OCI-LY3 (cell line): ENCODE measurements at regions not wholly inside any gene's neighbourhood (a gene's known extent, or its start where the extent isn't known, plus 50 kb on each side); places are given as distances from the start of the nearest gene placed in this dataset.

ENCODE experiments used
- EZH2phosphoT487 ChIP-seq: fragments of 200-600 bp; shearing (Covaris generic); IDR thresholded peaks from 2 replicates; pipeline ENCODE4 v1.6.1; 2018; ENCODE audit warnings: antibody characterized with exemption, mixed run types, low read depth
- TF ChIP-seq, protein P1 (sequence below): fragments of 200-600, 300-600 bp; sonication (generic); IDR thresholded peaks from 2 replicates; pipeline ENCODE4 v1.5.1; 2014; ENCODE audit warnings: antibody characterized with exemption, low read length, low read depth

- TF ChIP-seq, protein P1, sequence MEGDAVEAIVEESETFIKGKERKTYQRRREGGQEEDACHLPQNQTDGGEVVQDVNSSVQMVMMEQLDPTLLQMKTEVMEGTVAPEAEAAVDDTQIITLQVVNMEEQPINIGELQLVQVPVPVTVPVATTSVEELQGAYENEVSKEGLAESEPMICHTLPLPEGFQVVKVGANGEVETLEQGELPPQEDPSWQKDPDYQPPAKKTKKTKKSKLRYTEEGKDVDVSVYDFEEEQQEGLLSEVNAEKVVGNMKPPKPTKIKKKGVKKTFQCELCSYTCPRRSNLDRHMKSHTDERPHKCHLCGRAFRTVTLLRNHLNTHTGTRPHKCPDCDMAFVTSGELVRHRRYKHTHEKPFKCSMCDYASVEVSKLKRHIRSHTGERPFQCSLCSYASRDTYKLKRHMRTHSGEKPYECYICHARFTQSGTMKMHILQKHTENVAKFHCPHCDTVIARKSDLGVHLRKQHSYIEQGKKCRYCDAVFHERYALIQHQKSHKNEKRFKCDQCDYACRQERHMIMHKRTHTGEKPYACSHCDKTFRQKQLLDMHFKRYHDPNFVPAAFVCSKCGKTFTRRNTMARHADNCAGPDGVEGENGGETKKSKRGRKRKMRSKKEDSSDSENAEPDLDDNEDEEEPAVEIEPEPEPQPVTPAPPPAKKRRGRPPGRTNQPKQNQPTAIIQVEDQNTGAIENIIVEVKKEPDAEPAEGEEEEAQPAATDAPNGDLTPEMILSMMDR: no peak
- no peak for TF ChIP-seq EZH2phosphoT487
Measured at GRCh38 chr5:121399879-121400278, 451.8 kb upstream of the FTMT start.
